ENCODE measurements at regions not wholly inside any gene's neighbourhood (a gene's known extent, or its start where the extent isn't known, plus 50 kb on each side); places are given as distances from the start of the nearest gene placed in this dataset.

DNA sequence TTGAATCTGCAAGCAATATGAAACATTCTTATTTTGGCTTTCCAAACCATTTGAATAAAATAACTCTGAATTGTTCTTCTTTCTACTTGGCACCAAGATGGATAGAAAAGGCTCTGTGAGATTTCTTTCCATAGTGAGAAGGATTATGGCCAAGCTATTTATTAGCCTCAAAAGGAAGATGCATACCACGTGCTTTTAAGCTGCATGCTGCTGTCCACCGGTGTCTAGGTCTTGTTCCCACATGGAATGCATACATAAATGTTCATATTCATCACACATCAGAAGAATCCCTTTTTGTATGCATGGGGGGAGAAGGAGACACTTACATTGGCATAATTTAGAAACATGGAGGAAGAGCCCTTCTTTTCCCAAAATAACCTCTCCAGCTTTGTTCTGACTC, 273.4 kb downstream of the FAM76B start:
- TF ChIP-seq, protein P1, sequence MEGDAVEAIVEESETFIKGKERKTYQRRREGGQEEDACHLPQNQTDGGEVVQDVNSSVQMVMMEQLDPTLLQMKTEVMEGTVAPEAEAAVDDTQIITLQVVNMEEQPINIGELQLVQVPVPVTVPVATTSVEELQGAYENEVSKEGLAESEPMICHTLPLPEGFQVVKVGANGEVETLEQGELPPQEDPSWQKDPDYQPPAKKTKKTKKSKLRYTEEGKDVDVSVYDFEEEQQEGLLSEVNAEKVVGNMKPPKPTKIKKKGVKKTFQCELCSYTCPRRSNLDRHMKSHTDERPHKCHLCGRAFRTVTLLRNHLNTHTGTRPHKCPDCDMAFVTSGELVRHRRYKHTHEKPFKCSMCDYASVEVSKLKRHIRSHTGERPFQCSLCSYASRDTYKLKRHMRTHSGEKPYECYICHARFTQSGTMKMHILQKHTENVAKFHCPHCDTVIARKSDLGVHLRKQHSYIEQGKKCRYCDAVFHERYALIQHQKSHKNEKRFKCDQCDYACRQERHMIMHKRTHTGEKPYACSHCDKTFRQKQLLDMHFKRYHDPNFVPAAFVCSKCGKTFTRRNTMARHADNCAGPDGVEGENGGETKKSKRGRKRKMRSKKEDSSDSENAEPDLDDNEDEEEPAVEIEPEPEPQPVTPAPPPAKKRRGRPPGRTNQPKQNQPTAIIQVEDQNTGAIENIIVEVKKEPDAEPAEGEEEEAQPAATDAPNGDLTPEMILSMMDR (IDR thresholded peaks at IDR 0.05): no peak
- no peak for TF ChIP-seq ZFX (IDR thresholded peaks at IDR 0.05; ENCODE audit: borderline replicate concordance)
- no peak overlapping the region for H3K27ac ChIP-seq

DNA sequence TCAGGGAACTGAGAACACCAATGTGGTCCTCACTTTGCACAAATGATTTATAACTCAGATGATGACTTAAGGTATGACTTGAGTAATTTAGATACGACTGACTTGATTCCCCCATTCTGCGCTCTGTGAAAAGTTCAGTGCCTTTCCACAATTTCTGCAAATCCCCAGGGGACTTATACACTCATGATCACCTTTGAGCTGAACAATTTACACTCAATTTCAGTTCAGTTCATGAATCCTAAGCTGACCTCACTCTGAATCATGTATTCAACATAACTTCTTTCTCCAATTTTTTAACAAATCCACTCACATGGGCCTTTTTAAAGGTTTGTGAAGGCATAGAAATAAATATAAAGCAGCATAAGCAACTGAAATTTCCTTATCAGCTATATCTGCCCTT, 274.2 kb downstream of the FAM76B start:
- TF ChIP-seq ZFX (IDR thresholded peaks at IDR 0.05; ENCODE audit: borderline replicate concordance): no peak
- TF ChIP-seq, protein P1 (IDR thresholded peaks at IDR 0.05): no peak
- no peak overlapping the region for H3K27ac ChIP-seq

DNA sequence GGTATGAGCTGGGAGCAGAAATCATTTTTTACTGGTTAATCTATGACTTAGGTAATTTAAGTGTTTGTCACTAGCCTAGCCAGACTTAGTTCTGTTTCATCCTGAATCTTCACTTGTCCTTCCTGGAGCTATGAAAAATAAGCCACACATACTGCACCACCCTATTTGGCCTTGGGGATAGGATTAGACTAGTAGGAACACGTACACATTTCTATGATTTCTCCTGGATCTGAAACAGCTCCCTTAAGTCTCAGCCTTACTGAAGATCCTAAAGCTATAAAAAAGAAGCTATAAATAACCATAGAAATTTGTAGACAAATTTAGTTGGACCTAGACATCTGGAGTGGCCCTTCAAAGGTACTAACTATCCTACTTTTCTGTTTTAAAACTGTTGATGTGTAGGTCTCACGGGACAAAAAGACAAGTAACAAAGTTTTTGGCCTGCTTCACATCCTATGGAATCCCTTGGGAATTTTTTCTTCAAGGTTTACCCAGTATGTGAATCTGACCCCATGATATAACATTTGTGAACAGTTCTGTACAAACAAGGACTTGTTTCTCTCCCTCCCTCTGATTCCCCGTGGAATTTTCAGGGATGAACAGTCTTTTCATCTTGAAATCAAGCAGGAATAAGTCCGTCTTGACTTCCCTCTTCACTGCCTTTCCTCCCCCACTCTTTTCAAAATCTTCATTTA, 275.0 kb downstream of the FAM76B start:
- H3K27ac ChIP-seq: no peak overlapping the region
- TF ChIP-seq ZFX (IDR thresholded peaks at IDR 0.05; ENCODE audit: borderline replicate concordance): no peak
- TF ChIP-seq, protein P1 (IDR thresholded peaks at IDR 0.05): no peak

DNA sequence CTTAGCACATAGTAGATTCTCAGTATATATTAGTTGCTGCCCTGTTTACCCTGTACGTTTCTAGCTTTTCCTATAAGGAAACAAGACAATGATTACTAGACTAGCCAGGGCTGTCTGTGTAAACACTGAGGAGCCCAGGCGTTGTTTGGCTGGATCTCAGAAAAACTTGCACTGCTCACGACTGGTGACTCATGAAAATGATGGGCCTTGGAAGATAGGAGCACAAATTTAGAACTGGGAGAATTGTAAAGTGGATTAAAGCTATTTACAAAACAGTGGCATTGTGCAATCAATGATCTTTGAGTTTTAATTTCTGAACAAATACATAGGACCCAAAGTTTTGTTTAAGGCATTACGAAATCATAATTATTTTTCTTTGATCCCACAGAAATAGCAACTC, 276.9 kb downstream of the FAM76B start:
- H3K27ac ChIP-seq: no peak overlapping the region
- no peak for TF ChIP-seq ZFX (IDR thresholded peaks at IDR 0.05; ENCODE audit: borderline replicate concordance)
- TF ChIP-seq, protein P1 (IDR thresholded peaks at IDR 0.05): no peak

DNA sequence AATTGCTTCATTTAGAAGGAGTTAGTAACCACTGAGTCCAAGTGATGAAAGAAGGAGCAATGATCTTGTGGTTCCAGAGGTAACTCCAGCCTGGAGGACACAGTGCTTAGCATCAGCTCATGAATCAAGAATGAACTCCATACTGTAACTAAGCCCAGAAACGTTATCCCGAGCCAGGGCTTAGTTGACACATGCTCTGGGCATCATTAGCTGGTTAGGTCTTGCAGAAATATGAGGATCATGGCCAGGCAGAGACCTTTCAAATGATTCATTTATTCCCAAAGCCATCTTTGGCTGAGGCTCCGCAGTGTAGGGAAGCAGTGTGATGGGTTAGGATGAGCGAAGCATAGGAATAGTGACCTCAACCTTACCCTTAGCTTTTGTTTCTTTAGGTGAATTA, 277.4 kb downstream of the FAM76B start:
- no peak for TF ChIP-seq ZFX (IDR thresholded peaks at IDR 0.05; ENCODE audit: borderline replicate concordance)
- TF ChIP-seq, protein P1 (IDR thresholded peaks at IDR 0.05): no peak
- H3K27ac ChIP-seq: no peak overlapping the region

DNA sequence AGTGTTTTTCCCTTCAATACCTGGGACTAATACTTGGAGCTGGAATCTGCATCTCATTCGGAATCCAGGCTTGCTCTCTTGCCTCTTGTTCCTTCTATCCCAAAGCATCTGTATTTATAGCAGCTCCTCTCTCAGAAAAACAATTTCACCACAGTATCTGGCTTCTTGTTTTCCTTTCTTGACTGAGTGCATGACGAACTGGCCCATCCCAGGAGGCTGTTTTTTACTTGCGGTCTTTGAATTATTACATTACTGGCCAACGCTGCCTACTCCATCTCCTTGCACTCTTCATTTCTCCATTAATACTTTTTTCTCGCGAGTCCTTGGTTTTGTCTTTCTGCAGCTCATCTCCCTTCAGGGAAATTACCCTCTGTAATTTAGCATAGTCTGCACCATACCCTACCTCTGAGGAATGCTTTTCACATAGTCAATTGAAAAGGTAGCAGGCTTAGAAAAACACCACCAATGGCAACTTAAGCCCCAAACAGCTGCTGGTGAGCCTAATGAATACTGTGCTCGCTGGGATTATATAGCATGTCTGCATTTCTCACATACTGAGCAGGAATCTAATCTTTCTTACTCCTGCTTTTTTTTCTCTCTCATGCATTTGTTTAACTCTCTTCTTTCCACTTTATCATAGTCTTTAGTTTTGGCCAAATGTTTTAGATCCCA, 277.4 kb upstream of the SESN3 start:
- TF ChIP-seq, protein P1 (IDR thresholded peaks at IDR 0.05): no peak
- TF ChIP-seq ZFX (IDR thresholded peaks at IDR 0.05; ENCODE audit: borderline replicate concordance): no peak
- H3K27ac ChIP-seq: no peak overlapping the region

DNA sequence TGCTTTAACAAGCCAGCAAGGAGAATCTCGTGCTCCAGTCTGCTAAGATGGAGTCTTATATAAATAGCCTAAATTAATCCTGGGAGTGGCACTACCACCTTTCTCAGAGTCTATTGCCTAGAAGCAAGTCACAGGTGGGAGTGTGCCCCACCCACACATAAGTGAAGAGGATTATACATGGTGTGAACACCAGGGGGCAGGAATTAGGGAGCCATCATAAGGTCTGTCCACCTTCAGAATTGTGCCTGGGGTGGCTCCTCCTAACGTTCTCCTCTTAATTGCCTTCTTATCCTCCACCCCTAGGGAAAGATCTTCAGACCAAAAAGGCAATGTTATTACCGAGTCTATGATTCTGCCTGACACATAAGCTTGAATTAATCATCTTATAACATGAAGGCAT, 276.8 kb upstream of the SESN3 start:
- H3K27ac ChIP-seq: no peak overlapping the region
- no peak for TF ChIP-seq ZFX (IDR thresholded peaks at IDR 0.05; ENCODE audit: borderline replicate concordance)
- TF ChIP-seq, protein P1 (IDR thresholded peaks at IDR 0.05): no peak
